GM10266 (cell line): ENCODE measurements at regions not wholly inside any gene's neighbourhood (a gene's known extent, or its start where the extent isn't known, plus 50 kb on each side); places are given as distances from the start of the nearest gene placed in this dataset.

ENCODE experiments used
- DNase-seq: peaks from one replicate; pipeline ENCODE4 v3.0.0; 2012; ENCODE audit errors: extremely low spot score
- TF ChIP-seq, protein P1 (sequence below): IDR thresholded peaks from 2 replicates; pipeline ENCODE4 v1.5.1; 2012; ENCODE audit warnings: mild to moderate bottlenecking, low read depth; ENCODE audit not compliant: control insufficient read depth, insufficient read depth; ENCODE audit errors: missing control alignments

DNA sequence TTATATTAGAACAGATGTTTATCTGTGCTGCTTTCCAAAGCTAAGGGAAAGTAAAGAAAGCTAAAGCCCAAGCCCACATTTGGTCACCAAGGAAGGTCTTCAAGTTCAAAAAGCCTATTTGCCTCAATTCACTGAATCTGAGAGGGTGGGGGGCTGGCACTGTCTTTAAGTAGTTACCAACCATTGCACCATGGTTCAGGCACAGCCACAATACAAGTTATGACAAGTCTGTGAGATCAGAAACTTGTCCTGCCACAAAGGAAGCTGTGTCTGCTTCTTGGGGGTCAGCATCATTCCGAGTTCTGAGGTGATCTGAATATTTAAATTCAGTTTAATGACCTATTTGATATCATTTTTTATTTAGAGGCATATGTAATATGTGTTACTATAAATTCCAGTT, 78.3 kb upstream of the OPRM1 start:
- DNase-seq, result no peak
- TF ChIP-seq, protein P1, sequence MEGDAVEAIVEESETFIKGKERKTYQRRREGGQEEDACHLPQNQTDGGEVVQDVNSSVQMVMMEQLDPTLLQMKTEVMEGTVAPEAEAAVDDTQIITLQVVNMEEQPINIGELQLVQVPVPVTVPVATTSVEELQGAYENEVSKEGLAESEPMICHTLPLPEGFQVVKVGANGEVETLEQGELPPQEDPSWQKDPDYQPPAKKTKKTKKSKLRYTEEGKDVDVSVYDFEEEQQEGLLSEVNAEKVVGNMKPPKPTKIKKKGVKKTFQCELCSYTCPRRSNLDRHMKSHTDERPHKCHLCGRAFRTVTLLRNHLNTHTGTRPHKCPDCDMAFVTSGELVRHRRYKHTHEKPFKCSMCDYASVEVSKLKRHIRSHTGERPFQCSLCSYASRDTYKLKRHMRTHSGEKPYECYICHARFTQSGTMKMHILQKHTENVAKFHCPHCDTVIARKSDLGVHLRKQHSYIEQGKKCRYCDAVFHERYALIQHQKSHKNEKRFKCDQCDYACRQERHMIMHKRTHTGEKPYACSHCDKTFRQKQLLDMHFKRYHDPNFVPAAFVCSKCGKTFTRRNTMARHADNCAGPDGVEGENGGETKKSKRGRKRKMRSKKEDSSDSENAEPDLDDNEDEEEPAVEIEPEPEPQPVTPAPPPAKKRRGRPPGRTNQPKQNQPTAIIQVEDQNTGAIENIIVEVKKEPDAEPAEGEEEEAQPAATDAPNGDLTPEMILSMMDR, result no peak

DNA sequence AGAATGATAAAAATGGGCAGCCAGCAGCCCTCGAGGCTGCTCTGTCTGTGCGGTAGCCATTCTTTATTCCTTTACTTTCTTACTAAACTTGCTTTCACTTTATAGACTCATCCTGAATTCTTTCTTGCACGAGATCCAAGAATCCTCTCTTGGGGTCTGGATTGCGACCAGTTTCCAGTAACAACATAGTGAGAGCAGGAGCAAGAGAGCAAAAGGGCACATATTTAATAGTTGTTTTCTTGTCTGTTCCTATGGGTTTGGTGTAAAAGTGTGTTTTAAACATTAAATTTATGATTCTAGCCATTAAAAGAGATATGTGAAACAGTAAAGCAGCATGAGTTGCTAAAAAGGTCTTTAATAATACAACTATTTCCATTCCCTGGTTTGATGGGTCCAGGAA, 78.8 kb upstream of the OPRM1 start:
- TF ChIP-seq, protein P1, result no peak
- DNase-seq, result no peak

DNA sequence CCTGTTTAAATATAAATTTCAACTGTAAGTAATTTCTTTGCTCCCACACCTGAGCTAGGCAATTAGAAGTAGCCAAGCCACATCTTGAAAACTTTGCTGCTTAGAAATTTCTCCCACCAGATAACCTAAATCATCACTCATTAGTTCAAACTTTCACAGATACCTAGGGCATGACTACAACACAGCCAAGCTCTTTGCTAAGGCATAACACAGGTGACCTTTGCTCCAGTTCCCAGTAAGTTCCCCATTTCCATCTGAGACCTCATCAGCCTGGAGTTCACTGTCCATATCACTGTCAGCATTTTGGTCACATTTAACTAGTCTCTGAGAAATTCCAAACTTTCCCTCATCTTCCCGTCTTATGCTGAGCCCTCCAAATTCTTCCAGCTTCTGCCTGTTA, 79.8 kb upstream of the OPRM1 start:
- TF ChIP-seq, protein P1, result no peak
- DNase-seq, result no peak

DNA sequence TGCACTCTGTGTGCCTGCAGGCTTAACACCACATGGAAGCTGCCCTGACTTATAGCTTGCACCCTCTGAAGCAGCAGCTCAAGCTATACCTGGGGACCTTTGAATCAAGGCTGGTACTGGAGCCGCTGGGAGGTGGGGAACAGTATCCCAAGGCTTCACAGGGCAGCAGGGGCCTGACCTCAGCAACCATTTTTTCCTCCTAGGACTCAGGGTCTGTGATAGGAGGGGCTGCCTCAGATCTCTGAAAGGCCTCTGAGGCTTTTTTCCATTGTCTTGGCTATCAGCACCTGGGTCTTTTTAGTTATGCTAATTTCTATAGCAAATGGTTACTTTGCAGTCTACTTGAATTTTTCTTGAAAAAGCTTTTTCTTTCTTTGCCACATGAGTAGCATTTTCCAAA, 80.2 kb upstream of the OPRM1 start:
- TF ChIP-seq, protein P1, result no peak

DNA sequence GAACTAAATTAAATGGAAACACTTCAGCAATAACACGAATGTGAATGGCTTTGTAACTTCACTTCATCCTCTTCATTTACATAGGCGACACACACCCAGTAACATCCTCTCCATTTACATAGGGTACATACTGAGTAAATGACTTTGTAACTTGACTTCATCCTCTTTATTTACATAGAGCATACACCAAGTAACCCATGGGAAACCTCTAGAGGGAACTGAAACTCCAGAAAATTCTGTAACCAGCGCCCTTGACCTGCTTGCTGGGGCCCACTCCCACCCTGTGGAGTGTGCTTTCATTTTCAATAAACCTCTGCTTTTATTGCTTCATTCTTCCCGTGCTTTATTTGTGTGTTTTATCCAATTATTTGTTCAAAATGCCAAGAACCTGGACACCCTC, 81.6 kb upstream of the OPRM1 start:
- no peak for DNase-seq

More for the DNA sequence above, 80.2 kb upstream of the OPRM1 start:
- no peak for DNase-seq

DNA sequence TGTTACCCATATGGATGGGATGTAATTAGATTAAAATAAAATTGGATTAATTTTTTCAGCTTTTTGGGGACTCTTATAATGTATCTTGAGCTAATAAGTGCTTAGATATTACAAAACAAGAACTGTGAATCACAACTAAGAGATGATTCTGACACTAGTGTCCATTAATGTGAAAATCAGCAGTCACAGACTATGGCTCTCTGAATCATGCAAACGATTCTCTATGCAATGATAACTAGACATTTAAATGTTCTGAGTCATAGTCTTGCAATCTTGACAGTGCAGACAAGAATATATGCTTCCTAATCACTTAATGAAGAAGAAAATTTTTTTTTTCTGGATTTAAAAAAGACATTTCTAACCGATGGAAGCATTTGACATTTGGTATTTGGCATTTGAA, 82.2 kb upstream of the OPRM1 start:
- DNase-seq, result no peak
- TF ChIP-seq, protein P1, result no peak

More for the DNA sequence above, 81.6 kb upstream of the OPRM1 start:
- TF ChIP-seq, protein P1, result no peak

DNA sequence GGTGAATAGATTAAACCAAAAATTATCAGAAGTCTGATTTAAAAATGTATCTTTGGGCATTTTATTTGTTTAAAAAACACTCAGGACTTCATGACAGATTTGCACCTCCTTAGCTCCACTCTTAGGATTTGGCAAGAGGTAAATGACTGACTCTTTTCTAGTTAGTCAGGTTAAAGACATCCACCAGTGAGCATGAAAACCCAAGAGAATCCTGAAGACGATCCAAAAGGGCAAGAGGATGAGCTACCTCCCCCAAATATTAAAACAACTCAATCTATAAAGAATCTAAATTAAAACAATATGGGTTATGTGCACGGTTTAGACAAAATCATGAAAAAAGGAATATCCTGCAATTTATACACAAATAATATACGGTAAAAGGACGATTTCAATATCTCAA, 89.4 kb upstream of the OPRM1 start:
- TF ChIP-seq, protein P1, result no peak

More for the DNA sequence above, 89.4 kb upstream of the OPRM1 start:
- DNase-seq, result no peak
